NCI-H146 (cell line): ENCODE measurements at regions not wholly inside any gene's neighbourhood (a gene's known extent, or its start where the extent isn't known, plus 50 kb on each side); places are given as distances from the start of the nearest gene placed in this dataset.

Source experiments
- DNase-seq: peaks from one replicate; lab custom pipeline; 2025; lab: John Stamatoyannopoulos, UW

- no peak for DNase-seq
Measured at GRCh38 chr2:155157711-155158110, 459.2 kb downstream of the KCNJ3 start.

- no peak for DNase-seq
Measured at GRCh38 chr2:155157065-155157464, 458.6 kb downstream of the KCNJ3 start.

- DNase-seq: no peak
Measured at GRCh38 chr2:155151945-155152344, 453.4 kb downstream of the KCNJ3 start.

- DNase-seq: no peak
Measured at GRCh38 chr2:155151472-155151871, 453.0 kb downstream of the KCNJ3 start.

GRCh38 chr2:155145758-155146229 lies 447.3 kb downstream of the KCNJ3 start:
- peak; percentile 90 for DNase-seq

- no peak for DNase-seq
Measured at GRCh38 chr2:155141418-155141817, 442.9 kb downstream of the KCNJ3 start.

- no peak for DNase-seq
Measured at GRCh38 chr2:155125585-155126230, 427.2 kb downstream of the KCNJ3 start.

GRCh38 chr2:155115846-155116245 lies 417.4 kb downstream of the KCNJ3 start:
- DNase-seq: peak; percentile 56

- DNase-seq: no peak
Measured at GRCh38 chr2:155111070-155111469, 412.6 kb downstream of the KCNJ3 start.

GRCh38 chr2:155109527-155109926 lies 411.0 kb downstream of the KCNJ3 start:
- no peak for DNase-seq

- no peak for DNase-seq
Measured at GRCh38 chr2:155100261-155100660, 401.8 kb downstream of the KCNJ3 start.

GRCh38 chr2:155099784-155100183 lies 401.3 kb downstream of the KCNJ3 start:
- DNase-seq: no peak

- no peak for DNase-seq
Measured at GRCh38 chr2:155095613-155096012, 397.1 kb downstream of the KCNJ3 start.

- no peak for DNase-seq
Measured at GRCh38 chr2:155080373-155080772, 381.9 kb downstream of the KCNJ3 start.

GRCh38 chr2:155070489-155070888 lies 372.0 kb downstream of the KCNJ3 start:
- DNase-seq: peak; percentile 0

- DNase-seq: no peak
Measured at GRCh38 chr2:155062922-155063258, 364.4 kb downstream of the KCNJ3 start.

GRCh38 chr2:155062250-155062921 lies 363.9 kb downstream of the KCNJ3 start:
- DNase-seq: no peak

- no peak for DNase-seq
Measured at GRCh38 chr2:155060896-155061295, 362.4 kb downstream of the KCNJ3 start.

GRCh38 chr2:155054712-155055111 lies 356.2 kb downstream of the KCNJ3 start:
- no peak for DNase-seq

- no peak for DNase-seq
Measured at GRCh38 chr2:155043097-155043496, 344.6 kb downstream of the KCNJ3 start.

GRCh38 chr2:155035308-155035707 lies 336.8 kb downstream of the KCNJ3 start:
- DNase-seq: no peak

GRCh38 chr2:155033652-155034051 lies 335.2 kb downstream of the KCNJ3 start:
- DNase-seq: no peak

- DNase-seq: no peak
Measured at GRCh38 chr2:155030296-155030695, 331.8 kb downstream of the KCNJ3 start.

- no peak for DNase-seq
Measured at GRCh38 chr2:155026651-155027174, 328.2 kb downstream of the KCNJ3 start.
